B cell (primary cell): ENCODE measurements at regions not wholly inside any gene's neighbourhood (a gene's known extent, or its start where the extent isn't known, plus 50 kb on each side); places are given as distances from the start of the nearest gene placed in this dataset.

ENCODE experiments used
- ATAC-seq: fragments of 200-7000 bp; cut with Tn5 transposase; one replicate; pipeline ENCODE4 v1.10.0; 2021; ENCODE audit warnings: low read depth, mild to moderate bottlenecking, moderate number of reproducible peaks, moderate library complexity
- CTCF ChIA-PET: fragments of 350-600 bp; sonication (Branson Sonifier 250); formaldehyde crosslinking; loops from one replicate; lab custom pipeline; 2021; ENCODE audit warnings: antibody characterized with exemption, inconsistent platforms; lab: Charles Lee
- POLR2A ChIA-PET: fragments of 350-600 bp; sonication (Branson Sonifier 250); formaldehyde crosslinking; loops from one replicate; lab custom pipeline; 2021; ENCODE audit warnings: antibody characterized with exemption; lab: Charles Lee
- DNase-seq: peaks from one replicate; pipeline ENCODE4 v3.0.0; 2013
- H2AFZ ChIP-seq: 2 replicates; pipeline ENCODE4 v1.6.1; 2012; ENCODE audit warnings: mild to moderate bottlenecking, low read depth, low read length; ENCODE audit not compliant: insufficient read depth, poor library complexity, severe bottlenecking
- H3K27ac ChIP-seq, 2 donors: 1 replicate in 1 of 2; 2 replicates in 1 of 2; pipeline ENCODE4 v1.5.1; 2012 to 2013; ENCODE audit warnings: low read length in 2 of 2, mild to moderate bottlenecking in 2 of 2, moderate library complexity in 1 of 2
- H3K27me3 ChIP-seq, 4 experiments: fragments of 200-600 bp in 1 of 4; sonication (generic) in 1 of 4; replicated peaks in 1 of 4; 1 replicate in 2 of 4; 2 replicates in 2 of 4; pipeline versions ENCODE4 v1.6.1 to v1.7.0; 2013 to 2016; ENCODE audit warnings: low read length in 3 of 4, mild to moderate bottlenecking in 2 of 4, mixed read lengths in 1 of 4, moderate library complexity in 1 of 4; ENCODE audit not compliant: insufficient read depth in 4 of 4, control insufficient read depth in 3 of 4; ENCODE audit errors: control extremely low read depth in 1 of 4
- H3K36me3 ChIP-seq, 2 experiments: replicated peaks in 1 of 2; 1 replicate in 1 of 2; 2 replicates in 1 of 2; pipeline versions ENCODE4 v1.6.1 to v1.7.1; 2013; ENCODE audit warnings: low read length in 1 of 2; ENCODE audit not compliant: insufficient read depth in 2 of 2, control insufficient read depth in 1 of 2; ENCODE audit errors: control extremely low read depth in 1 of 2, extremely low read depth in 1 of 2
- H3K4me1 ChIP-seq, 2 donors: fragments of 200-600 bp in 1 of 2; sonication (generic) in 1 of 2; 1 replicate in 1 of 2; 2 replicates in 1 of 2; pipeline versions ENCODE4 v1.5.1 to v1.6.1; 2013 to 2017; ENCODE audit warnings: low read length in 2 of 2; ENCODE audit not compliant: control insufficient read depth in 2 of 2, insufficient read depth in 2 of 2
- H3K4me2 ChIP-seq: replicated peaks from 2 replicates; pipeline ENCODE3; 2012; ENCODE audit warnings: mild to moderate bottlenecking, low read depth, low read length; ENCODE audit not compliant: poor library complexity, severe bottlenecking
- H3K4me3 ChIP-seq, 5 experiments: fragments of 200-600 bp in 1 of 5; sonication (generic) in 1 of 5; 1 replicate in 3 of 5; 2 replicates in 2 of 5; pipeline versions ENCODE4 v1.5.1 to v1.7.0; 2011 to 2016; ENCODE audit warnings: low read length in 4 of 5, mild to moderate bottlenecking in 4 of 5, low read depth in 2 of 5, control low read depth in 1 of 5, moderate library complexity in 1 of 5; ENCODE audit not compliant: insufficient read depth in 1 of 5; ENCODE audit errors: control extremely low read depth in 1 of 5, extremely low read depth in 1 of 5
- H3K79me2 ChIP-seq: fragments of 200-600 bp; sonication (generic); one replicate; pipeline ENCODE4 v1.6.0; 2016; ENCODE audit warnings: low read length; ENCODE audit not compliant: control insufficient read depth, insufficient read depth
- H3K9ac ChIP-seq: fragments of 200-600 bp; sonication (generic); 2 replicates; pipeline ENCODE4 v1.6.1; 2017; ENCODE audit warnings: mild to moderate bottlenecking, low read length, moderate library complexity
- H3K9me3 ChIP-seq, 3 donors: one replicate each; pipeline versions ENCODE4 v1.6.1 to v1.7.1; 2013; ENCODE audit warnings: low read length in 2 of 3; ENCODE audit not compliant: control insufficient read depth in 2 of 3, insufficient read depth in 1 of 3; ENCODE audit errors: control extremely low read depth in 1 of 3
- H4K20me1 ChIP-seq: 2 replicates; pipeline ENCODE4 v1.6.0; 2012; ENCODE audit warnings: mild to moderate bottlenecking, low read length; ENCODE audit not compliant: insufficient read depth, control insufficient read depth, poor library complexity, severe bottlenecking
- H3K27ac Mint-ChIP-seq: one replicate; pipeline ENCODE4 v1.8.0; 2021; ENCODE audit warnings: mixed read lengths
- H3K27me3 Mint-ChIP-seq: one replicate; pipeline ENCODE4 v1.8.0; 2021; ENCODE audit warnings: mixed read lengths
- H3K4me1 Mint-ChIP-seq: one replicate; pipeline ENCODE4 v1.8.0; 2021; ENCODE audit warnings: mixed read lengths
- H3K4me3 Mint-ChIP-seq: one replicate; pipeline ENCODE4 v1.8.0; 2021; ENCODE audit warnings: mixed read lengths
- H3K9me3 Mint-ChIP-seq: one replicate; pipeline ENCODE4 v1.8.0; 2022; ENCODE audit warnings: mixed read lengths; ENCODE audit not compliant: insufficient read depth
- EZH2 ChIP-seq: IDR thresholded peaks from 2 replicates; pipeline ENCODE4 v1.6.1; 2012; ENCODE audit warnings: borderline replicate concordance, low read depth, mild to moderate bottlenecking, moderate library complexity, low read length; ENCODE audit not compliant: insufficient read depth, poor library complexity, severe bottlenecking
- WGBS: methylation state at CpG from one replicate; pipeline ENCODE4 v1.1.5; 2013; ENCODE audit warnings: missing lambda C conversion rate; ENCODE audit not compliant: insufficient coverage; 5-methylcytosine and 5-hydroxymethylcytosine counted together
- intact Hi-C: fragments of 100-400 bp; cut with micrococcal nuclease; formaldehyde crosslinking; loops from one replicate; pipeline ENCODE4 v1.10.0; 2022
- TF ChIP-seq, protein P1 (sequence below): fragments of 200-600 bp; IDR thresholded peaks from one replicate; pipeline ENCODE4 v1.8.0; 2022; ENCODE audit warnings: antibody characterized with exemption, mild to moderate bottlenecking

DNA sequence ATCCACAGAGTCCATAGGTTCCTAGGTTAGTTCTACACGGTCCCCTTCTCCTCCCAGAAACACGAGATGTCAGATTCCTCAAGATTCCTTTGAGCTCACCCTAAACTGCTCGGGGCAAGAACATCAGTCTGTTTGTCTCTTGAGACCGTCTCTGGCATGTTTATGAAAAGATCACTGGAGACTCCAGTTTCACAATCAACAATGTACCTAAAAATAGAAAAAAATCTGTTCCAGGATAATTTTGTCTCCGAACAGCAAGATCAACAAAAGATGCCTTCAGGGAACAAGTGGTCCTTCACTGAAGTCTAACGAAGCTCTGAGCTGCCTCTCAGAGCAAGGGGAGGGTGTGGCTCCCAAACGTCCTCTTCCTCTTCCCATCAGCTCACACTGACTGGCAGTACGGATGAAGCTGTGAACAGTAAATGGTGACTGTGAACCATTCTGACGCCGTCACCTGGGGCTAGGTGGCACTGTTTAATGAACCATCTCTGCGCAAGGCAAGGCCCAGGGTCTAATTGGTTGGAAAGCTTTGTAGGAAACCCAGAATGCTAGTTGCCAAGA is 156.2 kb upstream of the LYZL1 start:
- intact Hi-C loops, result no loop called here
- CTCF ChIA-PET, result no interaction called here
- TF ChIP-seq, protein P1, sequence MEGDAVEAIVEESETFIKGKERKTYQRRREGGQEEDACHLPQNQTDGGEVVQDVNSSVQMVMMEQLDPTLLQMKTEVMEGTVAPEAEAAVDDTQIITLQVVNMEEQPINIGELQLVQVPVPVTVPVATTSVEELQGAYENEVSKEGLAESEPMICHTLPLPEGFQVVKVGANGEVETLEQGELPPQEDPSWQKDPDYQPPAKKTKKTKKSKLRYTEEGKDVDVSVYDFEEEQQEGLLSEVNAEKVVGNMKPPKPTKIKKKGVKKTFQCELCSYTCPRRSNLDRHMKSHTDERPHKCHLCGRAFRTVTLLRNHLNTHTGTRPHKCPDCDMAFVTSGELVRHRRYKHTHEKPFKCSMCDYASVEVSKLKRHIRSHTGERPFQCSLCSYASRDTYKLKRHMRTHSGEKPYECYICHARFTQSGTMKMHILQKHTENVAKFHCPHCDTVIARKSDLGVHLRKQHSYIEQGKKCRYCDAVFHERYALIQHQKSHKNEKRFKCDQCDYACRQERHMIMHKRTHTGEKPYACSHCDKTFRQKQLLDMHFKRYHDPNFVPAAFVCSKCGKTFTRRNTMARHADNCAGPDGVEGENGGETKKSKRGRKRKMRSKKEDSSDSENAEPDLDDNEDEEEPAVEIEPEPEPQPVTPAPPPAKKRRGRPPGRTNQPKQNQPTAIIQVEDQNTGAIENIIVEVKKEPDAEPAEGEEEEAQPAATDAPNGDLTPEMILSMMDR, result no peak
- TF ChIP-seq EZH2, result no peak
- Histone ChIP-seq H3K79me2 (no peaks in the 10 kb centered on the region), H3K27ac (no peak overlapping the region), H3K9me3 (no peaks in the 10 kb centered on the region), H4K20me1 (no peaks in the 10 kb centered on the region), H3K27me3 (no peaks in the 10 kb centered on the region), H2AFZ (no peak overlapping the region), H3K36me3 (no peaks in the 10 kb centered on the region), H3K9ac (no peak overlapping the region), H3K4me2 (no peak overlapping the region), H3K4me1 (no peaks in the 10 kb centered on the region), H3K4me3 (no peak overlapping the region)
- H3K27ac Mint-ChIP-seq, result no peak overlapping the region
- WGBS, result 83% methylated on average over 9 of the region's 11 CpGs
- ATAC-seq (no peak), DNase-seq (no peak)
- no peaks in the 10 kb centered on the region for H3K4me1 Mint-ChIP-seq
- no peaks in the 10 kb centered on the region for H3K9me3 Mint-ChIP-seq
- H3K4me3 Mint-ChIP-seq, result no peak overlapping the region
- POLR2A ChIA-PET, result no interaction called here
- H3K27me3 Mint-ChIP-seq, result no peaks in the 10 kb centered on the region

DNA sequence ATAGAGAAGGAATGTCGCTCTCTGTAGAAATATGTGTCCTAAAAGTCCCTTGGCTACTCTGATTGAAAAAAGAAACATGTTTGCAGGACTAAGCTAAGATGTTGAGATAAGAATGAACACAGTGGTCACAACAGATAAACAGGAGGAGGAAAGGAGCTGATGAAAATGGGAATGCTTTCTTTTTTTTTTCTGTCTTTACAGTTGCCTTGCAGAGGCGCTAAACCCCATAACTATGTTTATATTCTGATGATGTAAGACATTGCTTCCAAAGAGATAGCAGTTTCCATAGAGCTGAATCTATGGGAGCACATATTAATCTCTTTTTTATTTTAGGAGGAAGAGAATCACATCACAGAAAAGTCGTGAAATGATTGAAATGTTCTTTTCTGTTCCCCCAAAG is 153.5 kb upstream of the LYZL1 start:
- ChIA-PET POLR2A (no interaction called here), CTCF (interaction anchor here (0.9 kb wide), 1 partner anchor 9 kb away, joined by 5 read pairs; no protein-coding TSS in a partner anchor)
- ATAC-seq (no peak), DNase-seq (no peak)
- WGBS, result no CpG with 5 or more reads among the region's 3 CpGs
- Mint-ChIP-seq H3K4me3 (no peak overlapping the region), H3K27me3 (no peaks in the 10 kb centered on the region), H3K27ac (no peak overlapping the region), H3K9me3 (no peaks in the 10 kb centered on the region), H3K4me1 (no peaks in the 10 kb centered on the region)
- no peaks in the 10 kb centered on the region for H3K9me3 ChIP-seq
- H3K4me1 ChIP-seq, result no peaks in the 10 kb centered on the region
- no peak overlapping the region for H3K4me2 ChIP-seq
- TF ChIP-seq EZH2, result no peak
- TF ChIP-seq, protein P1, result no peak
- no peak overlapping the region for H3K9ac ChIP-seq
- no peaks in the 10 kb centered on the region for H3K27me3 ChIP-seq
- intact Hi-C loops, result no loop called here
- H2AFZ ChIP-seq, result no peak overlapping the region
- H3K4me3 ChIP-seq, result no peak overlapping the region
- H3K79me2 ChIP-seq, result no peaks in the 10 kb centered on the region
- H3K36me3 ChIP-seq, result no peaks in the 10 kb centered on the region
- no peak overlapping the region for H3K27ac ChIP-seq
- H4K20me1 ChIP-seq, result no peaks in the 10 kb centered on the region
